DMS153 treated with DMSO at 0.1 percent for 48 hours (cell line): ENCODE measurements at regions not wholly inside any gene's neighbourhood (a gene's known extent, or its start where the extent isn't known, plus 50 kb on each side); places are given as distances from the start of the nearest gene placed in this dataset.
"Not testable (repeated sequence)": the region's sequence is repeated elsewhere in the genome, so short reads cannot be mapped to it uniquely, and the experiment has no call there.

Experiments used
- DNase-seq: peaks from one replicate; lab custom pipeline; 2025; ENCODE audit not compliant: unreplicated experiment; lab: John Stamatoyannopoulos, UW

DNA sequence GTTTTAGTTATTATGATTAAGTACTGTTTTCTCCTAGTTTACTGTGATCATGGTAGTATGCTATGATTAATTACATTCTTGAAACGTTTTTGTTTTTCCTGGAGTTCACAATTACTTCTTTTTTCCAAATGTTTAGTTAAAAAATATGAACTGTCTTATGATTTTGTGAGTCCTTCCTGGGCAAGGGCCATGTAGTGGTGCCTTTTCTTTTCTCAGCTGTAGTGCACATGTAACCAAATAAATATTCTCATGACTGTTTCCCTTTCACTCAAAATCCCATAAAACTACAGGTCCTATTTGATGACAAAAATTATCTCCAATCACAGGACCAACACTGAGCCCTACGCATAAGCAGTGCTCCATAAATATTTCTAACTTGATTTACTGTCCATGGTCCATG, 118.9 kb upstream of the EGR2 start:
- DNase-seq = no peak

DNA sequence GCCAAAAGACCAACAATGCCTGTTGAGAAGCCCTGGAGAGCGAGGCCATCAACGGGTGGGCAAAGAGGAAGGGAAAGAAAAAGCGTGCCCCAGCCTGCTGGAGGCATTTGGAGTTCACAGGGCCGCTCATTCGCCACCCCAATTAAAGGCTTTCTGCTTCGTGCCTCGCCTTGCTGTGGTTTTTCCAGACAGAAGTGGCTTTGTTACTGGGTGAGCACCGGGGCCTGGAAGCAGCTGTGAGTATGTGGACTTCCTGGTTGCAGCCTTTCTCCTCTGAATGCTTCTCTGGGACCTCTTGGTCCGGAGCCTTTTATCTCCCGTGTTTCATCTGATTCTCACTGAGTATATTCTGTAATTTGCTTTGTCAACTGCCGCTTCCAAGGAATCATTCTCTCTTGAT, 118.1 kb upstream of the EGR2 start:
- no peak for DNase-seq

DNA sequence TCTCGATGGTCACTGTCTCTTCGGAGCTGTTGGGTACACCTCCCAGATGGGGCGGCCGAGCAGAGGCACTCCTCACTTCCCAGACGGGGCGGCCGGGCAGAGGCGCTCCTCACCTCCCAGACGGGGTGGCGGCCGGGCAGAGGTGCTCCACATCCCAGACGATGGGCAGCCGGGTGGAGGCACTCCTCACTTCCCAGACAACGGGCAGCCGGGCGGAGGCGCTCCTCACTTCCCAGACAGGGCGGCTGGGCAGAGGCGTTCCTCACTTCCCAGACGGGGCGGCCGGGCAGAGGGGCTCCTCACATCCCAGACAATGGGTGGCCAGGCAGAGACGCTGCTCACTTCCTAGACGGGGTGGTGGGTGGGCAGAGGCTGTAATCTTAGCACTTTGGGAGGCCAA, 112.6 kb upstream of the EGR2 start:
- DNase-seq = not testable (repeated sequence)

DNA sequence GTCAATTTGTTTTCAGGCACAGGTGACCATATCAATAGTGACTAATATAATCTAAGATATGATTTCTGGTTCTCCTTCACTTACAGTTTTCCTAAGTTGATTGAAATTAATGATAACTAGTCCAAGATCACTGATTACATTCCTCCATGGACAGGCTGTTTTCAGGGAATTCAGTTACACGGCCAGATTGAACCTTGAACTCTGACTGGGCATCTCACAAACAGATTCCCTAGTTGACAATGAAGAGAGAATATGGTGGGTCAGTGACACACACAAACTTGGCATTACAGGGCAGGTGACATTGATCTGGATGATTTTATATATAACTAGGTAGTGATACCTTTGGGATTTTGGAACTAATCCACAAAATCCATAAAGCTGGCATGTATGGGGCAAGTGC, 110.2 kb upstream of the EGR2 start:
- no peak for DNase-seq

DNA sequence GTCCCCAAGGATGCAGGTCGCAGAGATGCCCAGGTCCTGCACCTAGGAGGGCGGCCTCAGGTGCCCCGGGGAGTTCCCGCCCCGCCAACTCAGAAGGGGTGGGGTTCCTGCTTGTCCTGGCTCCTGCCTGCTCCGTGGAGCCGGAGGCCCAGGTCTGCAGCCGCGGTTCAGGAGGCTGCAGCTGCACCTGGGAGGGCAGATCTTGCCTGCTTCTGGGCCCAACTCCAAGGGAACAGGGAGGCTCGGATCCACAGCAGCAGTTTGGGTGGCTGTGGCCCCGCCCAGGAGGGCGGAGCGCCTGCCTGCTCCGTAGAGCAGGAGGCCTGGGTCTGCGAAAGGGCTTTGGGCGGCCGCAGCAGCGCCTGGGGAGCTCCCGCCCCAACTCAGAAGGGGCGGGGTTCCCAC, 108.2 kb upstream of the EGR2 start:
- peak; percentile 41 for DNase-seq

DNA sequence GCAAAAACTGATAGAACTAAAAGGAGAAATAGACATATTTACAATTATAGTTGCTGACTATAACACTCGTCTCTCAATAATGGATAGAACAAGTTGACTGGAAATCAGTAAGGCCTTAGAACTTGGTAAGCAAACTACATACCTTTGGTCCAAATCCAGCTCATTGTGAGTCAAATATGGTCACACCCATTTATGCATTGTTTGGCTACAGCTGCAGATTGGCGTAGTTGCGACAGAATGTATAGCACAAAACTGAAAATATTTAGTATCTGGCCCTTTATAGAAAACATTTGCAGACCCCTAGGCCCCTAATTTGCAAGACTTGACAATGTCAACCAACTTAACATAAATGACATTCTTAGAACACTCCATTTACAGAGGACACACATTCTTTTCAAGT, 103.6 kb upstream of the EGR2 start:
- no peak for DNase-seq

DNA sequence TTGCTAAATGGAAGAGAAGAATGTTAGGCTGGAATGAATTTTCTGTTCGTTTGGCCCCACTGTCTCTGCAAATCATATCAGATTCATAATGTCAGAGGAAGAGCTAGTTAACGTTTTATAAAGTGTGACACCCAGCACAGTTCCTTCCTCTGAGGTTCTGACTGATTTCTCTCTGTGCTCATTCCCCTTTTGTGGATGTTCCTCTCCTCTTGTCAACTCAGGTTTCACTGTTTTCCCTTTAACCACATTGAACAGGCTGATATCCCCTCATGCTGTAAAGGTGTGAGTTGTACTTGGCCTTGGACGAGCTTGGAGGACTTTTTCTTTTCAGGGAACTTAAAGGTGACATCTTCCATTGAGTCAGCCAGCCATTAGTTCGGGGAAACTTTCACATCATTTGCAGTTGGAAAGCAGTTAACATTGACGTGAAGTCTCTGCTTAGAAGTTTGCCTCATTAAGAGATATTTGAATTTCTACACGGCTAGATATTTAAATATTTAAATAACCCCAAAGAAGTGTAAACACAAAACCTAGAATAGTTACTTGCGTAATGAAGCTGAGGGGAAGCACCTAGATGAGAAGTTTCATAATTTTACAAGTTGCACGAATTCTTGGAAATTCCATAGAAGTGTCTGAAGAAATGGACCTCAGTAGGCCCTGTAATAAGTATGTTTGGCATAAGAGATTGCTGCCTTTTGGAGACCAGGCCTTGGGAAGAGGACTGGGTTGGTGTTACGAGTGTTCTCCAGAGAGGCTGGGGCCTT, 101.5 kb upstream of the EGR2 start:
- DNase-seq = no peak

DNA sequence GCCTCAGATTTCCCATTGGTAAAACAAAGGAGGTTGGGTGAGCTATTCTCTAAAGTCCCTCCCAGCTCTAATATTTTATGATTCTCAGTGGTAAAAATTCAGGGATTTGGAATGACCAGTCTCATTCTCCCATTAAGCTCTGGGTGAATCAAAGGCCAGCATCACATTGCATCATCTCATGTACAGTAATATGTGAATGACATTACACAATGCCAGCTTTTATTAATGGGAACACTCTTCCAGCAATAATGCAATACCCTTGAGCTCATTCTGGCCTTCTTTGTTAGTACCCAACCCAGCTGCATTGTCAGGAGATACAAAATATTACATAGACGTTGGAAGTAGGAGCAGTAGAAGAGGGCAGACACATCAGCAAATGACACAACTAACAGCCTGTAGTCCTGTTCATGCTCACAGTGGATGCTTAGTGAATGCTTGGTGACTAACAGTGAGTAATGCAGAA, 100.0 kb upstream of the EGR2 start:
- no peak for DNase-seq

DNA sequence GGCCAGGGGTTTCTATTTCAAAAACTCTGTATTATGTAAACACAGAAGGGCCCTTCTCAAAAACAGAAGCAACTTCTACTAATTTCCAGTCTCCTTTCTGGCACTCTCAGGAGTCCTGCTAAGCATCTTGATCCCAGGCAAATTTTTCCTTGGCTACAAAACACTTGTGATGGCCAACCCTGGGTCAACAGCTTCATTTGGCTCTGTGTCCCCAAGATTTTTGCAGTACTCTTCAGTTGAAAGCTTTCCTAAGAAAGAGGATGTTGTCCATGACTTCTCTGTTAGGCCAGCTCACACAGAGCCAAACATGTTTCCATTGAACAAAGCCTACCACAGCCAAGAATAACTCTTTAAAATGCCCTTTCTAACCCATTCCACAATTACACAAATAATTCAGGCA, 99.0 kb upstream of the EGR2 start:
- DNase-seq = no peak

DNA sequence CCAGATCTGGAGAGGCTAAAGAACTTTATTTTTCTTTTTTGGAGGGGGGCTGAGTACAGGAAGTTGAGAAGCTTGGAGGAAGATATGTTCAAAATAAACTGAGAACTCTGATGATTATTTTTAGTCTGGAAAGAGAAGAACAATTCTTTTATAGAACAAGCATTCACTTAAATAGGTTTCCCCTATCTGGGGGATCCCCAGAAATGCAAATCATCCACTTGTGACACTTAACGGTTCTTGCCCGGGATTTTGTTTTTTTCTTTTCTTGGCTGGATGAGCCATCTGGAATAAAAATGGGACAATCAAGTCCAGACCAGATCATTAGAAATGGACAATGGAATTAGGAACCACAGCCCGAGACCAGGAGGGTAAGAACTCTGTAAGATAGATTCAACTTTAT, 95.9 kb upstream of the EGR2 start:
- no peak for DNase-seq

DNA sequence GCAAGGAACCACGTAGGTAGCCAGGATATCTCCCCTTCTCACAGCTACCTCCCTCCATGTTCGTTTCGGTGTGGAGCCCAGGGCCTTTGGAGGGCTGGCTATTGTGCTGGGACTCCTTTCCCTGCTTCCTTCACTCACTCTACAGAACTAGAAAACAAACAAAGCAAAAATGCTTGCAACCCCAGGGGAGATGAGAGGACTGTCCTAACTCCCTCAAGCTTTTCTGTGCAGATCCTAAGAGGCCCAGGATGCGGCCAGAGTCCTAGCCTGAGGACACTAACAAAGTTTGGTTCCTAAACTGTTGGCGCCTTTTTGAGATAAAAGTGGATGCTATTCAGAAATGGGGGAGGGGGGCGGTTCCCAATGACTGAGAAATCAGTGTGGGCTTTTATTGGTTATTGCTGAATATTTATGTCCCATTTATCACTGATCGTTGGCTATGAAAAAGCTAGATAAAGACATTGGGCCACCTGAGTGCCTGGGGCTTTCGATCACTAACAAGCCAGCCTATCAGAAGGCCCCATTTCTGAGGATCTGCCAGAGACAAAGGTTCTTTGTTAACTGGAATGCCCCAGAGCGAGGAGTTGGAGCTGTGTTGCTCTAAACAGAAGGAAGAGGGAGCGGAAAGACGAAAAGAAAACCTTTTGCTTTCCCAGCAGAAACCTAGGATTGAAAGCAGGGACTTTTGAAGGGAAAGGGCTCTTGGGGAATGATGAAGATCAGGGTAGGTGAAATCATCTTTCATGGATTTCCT, 95.2 kb upstream of the EGR2 start:
- no peak for DNase-seq

DNA sequence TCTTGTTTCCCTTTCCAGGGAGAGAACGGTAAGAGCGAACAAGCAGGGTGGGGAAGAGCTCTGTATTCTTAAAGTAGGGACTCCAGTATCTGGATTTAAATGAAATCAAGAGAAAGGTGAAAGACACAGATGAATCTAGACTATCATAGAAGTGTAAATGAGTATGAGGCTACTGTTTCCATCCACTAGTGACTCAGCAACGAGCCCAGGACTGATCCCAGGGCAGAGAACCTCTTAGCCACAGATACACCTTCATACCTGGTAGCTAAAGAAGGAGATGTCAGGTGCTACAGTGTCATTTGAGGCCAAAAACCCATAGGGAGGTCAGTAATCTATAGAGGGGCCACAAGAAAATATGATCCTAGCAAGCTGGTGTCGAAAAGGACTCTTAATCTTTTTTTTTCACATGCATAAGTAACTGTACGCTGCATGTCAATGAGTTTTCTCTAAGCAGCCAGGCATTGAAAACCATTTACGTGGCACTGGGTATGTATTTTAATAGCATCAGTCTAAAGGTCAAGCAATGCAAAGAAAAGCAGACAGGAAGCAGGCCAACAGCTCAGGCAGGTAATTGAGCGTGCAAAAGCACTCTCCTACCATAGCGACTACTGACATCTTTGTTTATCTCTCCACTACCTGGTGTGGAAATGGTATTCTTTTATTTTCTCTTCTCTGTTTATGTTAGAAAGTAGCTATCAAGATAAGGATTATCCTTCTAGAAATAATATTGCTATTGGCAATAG, 91.5 kb upstream of the EGR2 start:
- peak; percentile 66 for DNase-seq

DNA sequence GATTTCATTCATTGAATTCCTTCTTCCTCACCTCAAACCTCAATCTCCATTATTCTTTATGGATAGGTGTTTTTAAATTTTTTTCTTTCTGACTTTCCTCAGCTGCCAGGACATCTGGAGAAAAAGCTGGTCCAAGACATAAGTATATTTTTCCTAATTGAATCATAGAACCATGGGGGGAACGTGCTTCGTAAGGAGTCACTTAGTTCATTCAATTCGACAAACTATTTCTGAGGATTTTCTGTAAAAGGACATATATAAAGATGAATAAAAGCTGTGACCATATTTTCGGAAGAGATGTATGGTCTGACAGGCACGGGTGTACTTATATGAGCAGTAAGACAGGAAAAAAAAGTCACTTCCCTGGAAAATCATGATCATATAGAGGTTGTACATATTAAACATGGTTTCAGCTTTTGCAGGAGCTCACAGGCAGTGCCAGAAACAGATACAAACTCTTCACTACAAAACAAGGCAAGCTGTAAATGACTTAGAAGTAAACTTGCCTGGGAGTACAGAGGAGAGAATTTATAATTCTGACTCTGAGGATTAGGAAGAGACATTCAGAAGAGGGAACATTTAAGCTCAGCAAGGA, 88.2 kb upstream of the EGR2 start:
- no peak for DNase-seq

DNA sequence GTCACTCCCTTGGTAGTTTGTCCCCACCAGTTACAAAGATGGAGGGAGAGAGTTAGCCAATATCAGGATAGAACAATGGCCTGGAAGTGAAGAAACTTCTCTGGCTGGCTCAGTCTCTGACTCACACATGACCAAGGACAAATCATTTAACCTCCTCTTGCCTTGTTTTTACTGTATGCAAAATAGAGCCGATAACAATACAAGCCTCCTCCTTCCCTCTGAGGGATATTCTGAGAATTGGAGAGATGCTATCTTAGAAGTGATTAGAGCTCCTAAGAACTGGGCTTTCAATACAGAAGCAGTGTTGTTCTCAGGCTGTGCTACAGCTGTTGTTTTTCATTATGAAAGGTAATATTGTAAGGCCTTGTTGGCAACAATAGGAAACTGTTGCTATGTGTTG, 87.7 kb upstream of the EGR2 start:
- no peak for DNase-seq

DNA sequence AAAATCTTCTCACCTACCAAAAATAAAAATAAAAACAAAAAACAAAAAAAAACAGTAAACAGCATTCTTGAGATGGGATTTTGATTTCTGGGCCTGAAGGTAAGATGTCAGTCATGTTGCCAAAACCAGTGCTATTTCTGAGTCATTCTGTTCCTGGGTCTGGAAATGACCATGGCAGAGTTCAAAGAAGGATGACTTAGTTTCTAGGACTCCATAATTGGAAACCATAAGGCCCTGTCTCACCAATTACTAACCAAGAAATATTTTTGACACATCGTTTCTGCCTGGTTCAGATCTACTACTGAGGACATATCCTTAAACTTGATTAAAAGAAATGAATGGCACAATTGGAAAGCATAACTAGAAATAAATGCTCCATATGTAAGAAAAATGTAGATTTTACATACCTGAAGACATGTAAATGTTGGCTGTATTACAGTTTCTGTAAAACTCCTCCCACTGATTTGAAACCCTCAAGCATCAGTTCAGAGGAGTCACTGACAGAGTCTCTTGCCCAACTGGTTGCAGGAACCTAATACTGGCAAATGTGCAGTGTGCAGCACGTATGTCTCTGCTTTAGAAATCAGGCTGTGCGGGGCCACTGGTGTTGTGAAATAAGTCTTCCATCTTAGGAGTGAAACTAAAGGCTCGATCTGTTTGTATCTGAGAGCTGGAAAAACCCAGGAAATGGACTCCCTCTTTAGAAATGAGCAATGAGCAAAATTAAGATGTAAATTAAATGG, 84.8 kb upstream of the EGR2 start:
- no peak for DNase-seq

DNA sequence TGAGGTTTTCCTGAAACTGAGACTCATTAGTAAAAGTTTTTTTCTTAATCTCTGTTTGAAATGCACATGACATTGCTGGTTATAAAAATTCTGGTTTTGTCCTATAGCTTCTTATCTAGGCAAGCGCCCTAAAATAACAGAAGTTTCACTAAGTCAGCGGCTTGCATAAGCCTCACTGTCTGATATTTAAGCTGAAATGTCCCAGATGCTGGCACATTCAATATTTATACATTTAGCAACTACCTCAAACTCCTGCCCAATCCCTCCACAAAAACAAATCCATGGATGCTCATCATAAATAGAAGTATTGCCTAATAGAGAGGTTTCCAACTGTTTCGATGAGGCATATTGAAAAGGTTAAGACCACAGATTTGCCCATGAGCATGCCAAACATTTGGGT, 83.1 kb upstream of the EGR2 start:
- no peak for DNase-seq

DNA sequence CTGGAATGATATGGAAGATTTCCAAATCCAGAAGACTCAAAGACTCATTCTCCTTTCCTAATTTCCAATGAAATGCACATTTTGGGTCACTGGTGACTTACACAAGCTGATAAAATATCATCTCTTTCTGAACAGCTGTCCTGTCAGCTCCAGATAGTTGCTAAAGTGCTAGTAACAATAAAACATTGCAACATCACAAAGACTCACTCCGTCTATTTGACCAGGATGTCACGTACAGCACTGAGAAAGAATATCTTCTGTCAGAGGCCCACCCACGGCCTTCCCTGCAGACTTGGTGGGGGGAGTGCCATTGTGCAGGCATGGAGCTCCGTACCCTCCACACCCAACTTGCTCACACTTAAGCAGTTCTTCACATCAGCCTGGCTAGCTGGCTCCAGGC, 78.9 kb upstream of the EGR2 start:
- no peak for DNase-seq

DNA sequence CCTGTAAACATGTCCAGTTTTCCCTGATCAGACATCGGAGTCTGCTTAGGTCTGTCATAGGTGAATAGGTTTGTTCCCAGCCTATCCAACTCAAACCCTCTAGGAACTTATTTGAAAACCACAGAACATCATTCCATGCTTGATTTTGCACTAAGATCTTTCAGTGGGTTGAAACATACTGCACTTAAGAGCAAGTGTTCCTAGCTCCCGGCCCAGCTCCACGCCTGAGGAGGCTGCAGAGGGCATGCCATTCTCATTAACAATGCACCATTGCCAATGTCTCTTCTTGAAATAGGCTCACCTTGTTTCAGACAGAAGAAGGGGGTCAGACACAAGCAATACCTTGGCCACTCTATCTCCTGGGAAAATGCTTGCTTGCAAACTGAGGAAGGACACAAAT, 78.0 kb upstream of the EGR2 start:
- no peak for DNase-seq

DNA sequence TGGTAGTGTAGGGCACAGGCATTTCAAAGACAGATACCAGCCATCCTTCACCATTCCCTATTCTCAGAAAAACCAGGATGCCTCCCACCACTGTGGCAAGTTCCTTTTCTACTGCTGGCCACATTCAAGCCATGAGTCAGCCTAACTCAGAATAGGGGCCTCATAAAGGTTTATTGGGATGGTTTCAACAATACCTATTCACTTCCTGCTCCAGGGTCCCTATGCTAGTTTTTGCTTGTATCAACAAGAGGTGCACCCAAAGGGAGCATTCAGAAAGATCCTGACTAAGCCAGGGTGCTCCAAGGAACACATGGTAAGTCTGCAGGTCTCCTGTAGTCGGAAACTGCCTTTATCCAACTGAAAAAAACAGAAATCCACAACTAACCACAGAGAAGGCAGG, 76.9 kb upstream of the EGR2 start:
- no peak for DNase-seq

DNA sequence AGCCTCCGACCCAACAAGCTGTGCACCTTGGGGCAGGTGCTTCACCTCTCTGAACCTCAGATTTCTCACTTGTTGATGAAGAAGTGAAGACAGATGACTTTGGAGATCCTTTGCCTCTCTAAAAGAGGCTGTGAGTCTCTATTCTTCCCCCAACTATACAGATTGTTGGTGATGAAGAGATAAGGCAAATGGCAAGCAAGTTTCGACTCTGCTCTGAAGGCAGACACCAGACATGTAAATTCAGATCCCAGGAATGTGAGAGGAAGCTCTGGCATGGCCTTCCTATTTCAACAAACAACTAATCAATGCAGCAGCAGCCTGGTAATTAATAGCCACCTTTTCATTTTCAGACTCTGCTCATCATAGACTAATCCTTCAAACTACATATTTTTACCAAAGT, 74.2 kb upstream of the EGR2 start:
- DNase-seq = no peak

DNA sequence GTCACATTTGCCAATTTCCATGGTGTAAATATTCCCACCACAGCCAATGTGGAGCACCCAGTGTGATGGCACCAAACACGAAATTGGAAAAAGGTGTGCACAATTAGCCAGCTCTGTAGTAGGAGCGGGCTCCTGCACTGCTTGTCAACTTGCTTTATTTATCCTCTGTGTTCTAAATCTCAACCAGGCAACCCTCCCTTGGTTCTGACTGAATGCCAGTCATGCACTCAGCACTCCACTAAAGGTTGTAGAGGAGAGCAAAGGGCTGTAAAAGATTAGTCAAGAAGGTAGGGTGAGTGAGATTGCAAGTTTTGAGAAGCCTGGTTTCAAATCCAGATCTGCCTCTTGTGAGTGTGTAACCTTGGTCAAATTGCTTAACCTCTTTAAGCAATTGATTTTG, 71.5 kb upstream of the EGR2 start:
- no peak for DNase-seq
